ENCODE measurements at regions not wholly inside any gene's neighbourhood (a gene's known extent, or its start where the extent isn't known, plus 50 kb on each side); places are given as distances from the start of the nearest gene placed in this dataset.

- TF ChIP-seq RERE (CRISPR knock-in tag; IDR thresholded peaks at IDR 0.05; ENCODE audit: low read depth) = no peak
These were observed 647.2 kb upstream of the CDH2 start (continued) for GRCh38 chr18:28824183-28824574.

DNA sequence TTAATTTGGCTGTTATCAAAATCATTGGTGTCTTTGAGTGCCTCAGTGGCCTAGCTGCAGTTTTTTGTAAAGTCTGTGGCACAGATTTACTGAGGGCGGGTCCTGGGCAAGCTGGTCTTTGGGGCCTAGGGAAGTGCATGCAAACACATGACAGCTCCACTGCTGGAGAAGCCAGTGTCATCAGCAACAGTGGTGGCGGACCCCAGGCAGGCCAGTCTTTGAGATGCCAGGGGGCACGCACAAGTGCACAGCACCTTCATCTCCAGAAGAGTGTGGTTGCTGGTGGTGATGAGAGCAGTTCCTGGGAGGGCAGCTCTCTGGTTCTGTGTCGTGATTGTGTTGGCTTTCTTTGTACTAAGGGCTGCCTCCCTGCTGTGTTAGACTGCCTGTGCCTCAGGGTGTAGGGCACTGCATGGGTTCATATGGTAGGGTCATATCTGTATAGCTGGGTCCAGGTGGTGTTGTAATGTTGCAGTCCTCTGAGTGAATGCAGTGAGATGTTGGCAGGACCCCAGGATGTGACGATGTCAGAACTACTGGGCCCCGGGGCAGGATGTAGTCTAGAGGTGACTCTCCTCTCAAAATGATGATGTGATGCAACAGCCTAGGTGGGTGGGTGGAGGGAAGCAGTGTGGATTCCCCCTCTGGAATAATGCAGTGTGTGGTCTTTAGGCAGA lies 646.7 kb upstream of the CDH2 start:
- intact Hi-C loops (cut with micrococcal nuclease; ENCODE audit: unreplicated experiment) = no loop called here
- in situ Hi-C loops (cut with HindIII; ENCODE audit: extremely low pct_ligation_motif_present, low pct_unique_long_range_greater_than_20kb) = no loop called here
- H3K27ac ChIP-seq (ENCODE audit: extremely low read length, insufficient read depth, low read length) = no peak overlapping the region

More for the DNA sequence above, 646.7 kb upstream of the CDH2 start:
- Histone ChIP-seq H2AFZ (ENCODE audit: low read length) (no peak overlapping the region), H3K4me1 (ENCODE audit: insufficient read depth, low read length) (no peaks in the 10 kb centered on the region), H3K9me3 (ENCODE audit: low read length) (no peaks in the 10 kb centered on the region), H3K4me3 (replicated peaks in 1 of 3; ENCODE audit: insufficient read depth in 1 of 3, low read depth in 2 of 3, low read length in 3 of 3) (no peak overlapping the region), H3K4me2 (ENCODE audit: low read depth, low read length) (no peak overlapping the region), H3K79me2 (ENCODE audit: insufficient read depth, low read length) (no peaks in the 10 kb centered on the region), H3K9ac (ENCODE audit: insufficient read depth, low read depth, low read length) (no peak overlapping the region), H3K27me3 (ENCODE audit: control insufficient read depth in 1 of 2, insufficient read depth in 2 of 2, low read length in 2 of 2) (no peaks in the 10 kb centered on the region), H4K20me1 (ENCODE audit: insufficient read depth, low read length) (no peaks in the 10 kb centered on the region), H3K36me3 (replicated peaks in 1 of 2; ENCODE audit: control insufficient read depth in 1 of 2, insufficient read depth in 2 of 2, low read length in 2 of 2) (no peaks in the 10 kb centered on the region)
- BruUV-seq (replicated peaks) = no TSS peak
- no peak for DNase-seq (ENCODE audit: low spot score)
- POLR2A ChIA-PET = no interaction called here
- CTCF ChIA-PET (ENCODE audit: low intra/inter-chr PET ratio, low total read pairs) = no interaction called here
- 0% methylated on average over 4 of the region's 6 CpGs for WGBS (ENCODE audit: low lambda C conversion rate)
- no peak for FAIRE-seq
- ATAC-seq = no peak
- no peak for TF ChIP-seq ATF7 (IDR thresholded peaks at IDR 0.05)
- TF ChIP-seq ATF7 (CRISPR knock-in tag; IDR thresholded peaks at IDR 0.05) = no peak
- TF ChIP-seq CSRNP1 (CRISPR knock-in tag; IDR thresholded peaks at IDR 0.05) = no peak
- TF ChIP-seq GTF2F1 (IDR thresholded peaks at IDR 0.05; ENCODE audit: low read length) = no peak
- TF ChIP-seq, protein P1, sequence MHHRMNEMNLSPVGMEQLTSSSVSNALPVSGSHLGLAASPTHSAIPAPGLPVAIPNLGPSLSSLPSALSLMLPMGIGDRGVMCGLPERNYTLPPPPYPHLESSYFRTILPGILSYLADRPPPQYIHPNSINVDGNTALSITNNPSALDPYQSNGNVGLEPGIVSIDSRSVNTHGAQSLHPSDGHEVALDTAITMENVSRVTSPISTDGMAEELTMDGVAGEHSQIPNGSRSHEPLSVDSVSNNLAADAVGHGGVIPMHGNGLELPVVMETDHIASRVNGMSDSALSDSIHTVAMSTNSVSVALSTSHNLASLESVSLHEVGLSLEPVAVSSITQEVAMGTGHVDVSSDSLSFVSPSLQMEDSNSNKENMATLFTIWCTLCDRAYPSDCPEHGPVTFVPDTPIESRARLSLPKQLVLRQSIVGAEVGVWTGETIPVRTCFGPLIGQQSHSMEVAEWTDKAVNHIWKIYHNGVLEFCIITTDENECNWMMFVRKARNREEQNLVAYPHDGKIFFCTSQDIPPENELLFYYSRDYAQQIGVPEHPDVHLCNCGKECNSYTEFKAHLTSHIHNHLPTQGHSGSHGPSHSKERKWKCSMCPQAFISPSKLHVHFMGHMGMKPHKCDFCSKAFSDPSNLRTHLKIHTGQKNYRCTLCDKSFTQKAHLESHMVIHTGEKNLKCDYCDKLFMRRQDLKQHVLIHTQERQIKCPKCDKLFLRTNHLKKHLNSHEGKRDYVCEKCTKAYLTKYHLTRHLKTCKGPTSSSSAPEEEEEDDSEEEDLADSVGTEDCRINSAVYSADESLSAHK (CRISPR knock-in tag; IDR thresholded peaks at IDR 0.05; ENCODE audit: borderline replicate concordance) = no peak
